Subcutaneous abdominal adipose tissue (tissue), 5 donors: ENCODE measurements at regions not wholly inside any gene's neighbourhood (a gene's known extent, or its start where the extent isn't known, plus 50 kb on each side); places are given as distances from the start of the nearest gene placed in this dataset.

Experiments used
- H3K27ac ChIP-seq: one replicate; pipeline ENCODE4 v1.7.0; 2013; ENCODE audit warnings: low read depth, mild to moderate bottlenecking, inconsistent platforms, low read length, moderate library complexity
- H3K27me3 ChIP-seq, 5 donors: one replicate each; pipeline ENCODE4 v1.7.0; 2013; ENCODE audit warnings: low read length in 5 of 5, inconsistent platforms in 1 of 5; ENCODE audit not compliant: control insufficient read depth in 5 of 5, insufficient read depth in 4 of 5
- H3K36me3 ChIP-seq, 5 donors: one replicate each; pipeline ENCODE4 v1.7.0; 2013; ENCODE audit warnings: low read length in 5 of 5; ENCODE audit not compliant: control insufficient read depth in 5 of 5, insufficient read depth in 5 of 5
- H3K4me1 ChIP-seq, 5 donors: one replicate each; pipeline ENCODE4 v1.7.0; 2013; ENCODE audit warnings: low read length in 5 of 5, mild to moderate bottlenecking in 3 of 5, moderate library complexity in 1 of 5; ENCODE audit not compliant: control insufficient read depth in 5 of 5, insufficient read depth in 5 of 5
- H3K4me3 ChIP-seq, 5 donors: one replicate each; pipeline ENCODE4 v1.7.0; 2013; ENCODE audit warnings: low read length in 5 of 5, low read depth in 1 of 5
- H3K9ac ChIP-seq, 5 donors: one replicate each; pipeline ENCODE4 v1.7.0; 2013; ENCODE audit warnings: low read length in 5 of 5, mild to moderate bottlenecking in 4 of 5, moderate library complexity in 3 of 5
- H3K9me3 ChIP-seq, 5 donors: one replicate each; pipeline ENCODE4 v1.7.0; 2013; ENCODE audit warnings: low read length in 5 of 5; ENCODE audit not compliant: control insufficient read depth in 5 of 5
- donor health status: healthy.
- donor health status: healthy.
- donor health status: healthy.
- donor health status: healthy.
- donor health status: healthy.

- no peaks in the 10 kb centered on the region for H3K27me3 ChIP-seq
- H3K9ac ChIP-seq: no peak overlapping the region
These were observed 68.4 kb upstream of the LRRC7 start for GRCh38 chr1:69499203-69499803.

GRCh38 chr1:69502991-69503390 lies 64.7 kb upstream of the LRRC7 start:
- Histone ChIP-seq H3K9me3 (no peaks in the 10 kb centered on the region), H3K9ac (no peak overlapping the region), H3K4me3 (no peak overlapping the region), H3K36me3 (no peaks in the 10 kb centered on the region), H3K27me3 (no peaks in the 10 kb centered on the region), H3K27ac (no peak overlapping the region), H3K4me1 (no peaks in the 10 kb centered on the region)

More at GRCh38 chr1:69499203-69499803, 68.4 kb upstream of the LRRC7 start:
- Histone ChIP-seq H3K4me3 (no peak overlapping the region), H3K36me3 (no peaks in the 10 kb centered on the region), H3K9me3 (no peaks in the 10 kb centered on the region), H3K4me1 (no peaks in the 10 kb centered on the region), H3K27ac (no peak overlapping the region)

GRCh38 chr1:69504730-69505252 lies 62.9 kb upstream of the LRRC7 start:
- H3K9ac ChIP-seq: no peak overlapping the region
- no peaks in the 10 kb centered on the region for H3K36me3 ChIP-seq
- H3K27me3 ChIP-seq: no peaks in the 10 kb centered on the region
- H3K4me1 ChIP-seq: no peaks in the 10 kb centered on the region
- H3K27ac ChIP-seq: no peak overlapping the region
- no peak overlapping the region for H3K4me3 ChIP-seq
- H3K9me3 ChIP-seq: no peaks in the 10 kb centered on the region

GRCh38 chr1:69506311-69506710 lies 61.4 kb upstream of the LRRC7 start:
- Histone ChIP-seq H3K27me3 (no peaks in the 10 kb centered on the region), H3K4me3 (no peak overlapping the region), H3K9me3 (no peaks in the 10 kb centered on the region), H3K9ac (no peak overlapping the region), H3K36me3 (no peaks in the 10 kb centered on the region), H3K4me1 (no peaks in the 10 kb centered on the region), H3K27ac (no peak overlapping the region)

GRCh38 chr1:69506721-69507120 lies 61.0 kb upstream of the LRRC7 start:
- H3K9me3 ChIP-seq: no peaks in the 10 kb centered on the region
- H3K27me3 ChIP-seq: no peaks in the 10 kb centered on the region
- no peak overlapping the region for H3K4me3 ChIP-seq
- H3K27ac ChIP-seq: no peak overlapping the region
- no peaks in the 10 kb centered on the region for H3K4me1 ChIP-seq
- H3K9ac ChIP-seq: no peak overlapping the region
- no peaks in the 10 kb centered on the region for H3K36me3 ChIP-seq

GRCh38 chr1:69510026-69510425 lies 57.7 kb upstream of the LRRC7 start:
- no peak overlapping the region for H3K4me3 ChIP-seq
- H3K27me3 ChIP-seq: no peaks in the 10 kb centered on the region
- no peaks in the 10 kb centered on the region for H3K4me1 ChIP-seq
- no peak overlapping the region for H3K9ac ChIP-seq
- no peak overlapping the region for H3K27ac ChIP-seq
- H3K9me3 ChIP-seq: no peaks in the 10 kb centered on the region
- H3K36me3 ChIP-seq: no peaks in the 10 kb centered on the region

- Histone ChIP-seq H3K9me3 (no peaks in the 10 kb centered on the region), H3K36me3 (no peaks in the 10 kb centered on the region), H3K4me3 (no peak overlapping the region), H3K27me3 (no peaks in the 10 kb centered on the region), H3K9ac (no peak overlapping the region), H3K27ac (no peak overlapping the region), H3K4me1 (no peaks in the 10 kb centered on the region)
These were observed 56.1 kb upstream of the LRRC7 start for GRCh38 chr1:69511426-69512192.

GRCh38 chr1:69513601-69514000 lies 54.1 kb upstream of the LRRC7 start:
- Histone ChIP-seq H3K9me3 (no peaks in the 10 kb centered on the region), H3K4me3 (no peak overlapping the region), H3K9ac (no peak overlapping the region), H3K27me3 (no peaks in the 10 kb centered on the region), H3K36me3 (no peaks in the 10 kb centered on the region), H3K4me1 (no peaks in the 10 kb centered on the region), H3K27ac (no peak overlapping the region)
